ENCODE measurements at regions not wholly inside any gene's neighbourhood (a gene's known extent, or its start where the extent isn't known, plus 50 kb on each side); places are given as distances from the start of the nearest gene placed in this dataset.

GRCh38 chr20:23146181-23146580 lies 60.1 kb upstream of the CD93 start (continued):
- no peak for TF ChIP-seq ZBTB4 (CRISPR knock-in tag; IDR thresholded peaks at IDR 0.05)
- no peak for TF ChIP-seq EZH2 (IDR thresholded peaks at IDR 0.05; ENCODE audit: borderline replicate concordance, control insufficient read depth, low read depth, low read length)
- no peak for TF ChIP-seq RAD51 (IDR thresholded peaks at IDR 0.05)
- TF ChIP-seq HDAC6 (IDR thresholded peaks at IDR 0.05; ENCODE audit: unreplicated experiment): no peak
- no peak for TF ChIP-seq ZNF592 (IDR thresholded peaks at IDR 0.05)

Data from GM12878 (cell line).